Prostate gland (tissue), 2 donors: ENCODE measurements at regions not wholly inside any gene's neighbourhood (a gene's known extent, or its start where the extent isn't known, plus 50 kb on each side); places are given as distances from the start of the nearest gene placed in this dataset.

Experiments
- DNase-seq: peaks from one replicate; pipeline ENCODE4 v3.0.0-alpha.2; 2019; ENCODE audit warnings: low spot score
- H3K27ac ChIP-seq, 2 donors: fragments of 200-600 bp; sonication (generic); 2 replicates each; pipeline ENCODE4 v1.5.1; 2017 to 2019
- H3K27me3 ChIP-seq: fragments of 200-600 bp; sonication (generic); replicated peaks from 2 replicates; pipeline ENCODE4 v1.5.1; 2019; ENCODE audit not compliant: insufficient read depth
- H3K36me3 ChIP-seq, 2 donors: fragments of 200-600 bp; sonication (generic); 1 replicate in 1 of 2; 2 replicates in 1 of 2; pipeline versions ENCODE4 v1.5.1 to v1.8.1; 2017 to 2019
- H3K4me1 ChIP-seq: fragments of 200-600 bp; sonication (generic); replicated peaks from 2 replicates; pipeline ENCODE4 v1.5.1; 2019
- H3K4me3 ChIP-seq, 2 donors: fragments of 200-600 bp; sonication (generic); 2 replicates each; pipeline ENCODE4 v1.5.1; 2017 to 2019
- H3K9me3 ChIP-seq: fragments of 200-600 bp; sonication (generic); 2 replicates; pipeline ENCODE4 v1.5.1; 2017
- POLR2A ChIP-seq: fragments of 450-650 bp; IDR thresholded peaks from one replicate; pipeline ENCODE4 v1.6.1; 2016; ENCODE audit warnings: antibody characterized with exemption, mild to moderate bottlenecking
- POLR2AphosphoS5 ChIP-seq: sonication (generic); formaldehyde crosslinking; IDR thresholded peaks from one replicate; pipeline ENCODE4 v1.6.1; 2017; ENCODE audit warnings: antibody characterized with exemption
- WGBS: methylation state at CpG from one replicate; pipeline ENCODE4 v1.1.5; 2018; 5-methylcytosine and 5-hydroxymethylcytosine counted together
- intact Hi-C: fragments of 100-400 bp; cut with DNase I; formaldehyde crosslinking; loops from one replicate; pipeline ENCODE4 v1.14.2; 2022
- TF ChIP-seq, protein P1 (sequence below), 4 experiments: fragments of 200-600 bp in 2 of 4; fragments of 450-650 bp in 2 of 4; sonication (generic) in 2 of 4; IDR thresholded peaks; 1 replicate in 3 of 4; 2 replicates in 1 of 4; pipeline ENCODE4 v1.5.1; 2016 to 2019; ENCODE audit warnings: antibody characterized with exemption in 4 of 4, mild to moderate bottlenecking in 2 of 4, moderate library complexity in 2 of 4

DNA sequence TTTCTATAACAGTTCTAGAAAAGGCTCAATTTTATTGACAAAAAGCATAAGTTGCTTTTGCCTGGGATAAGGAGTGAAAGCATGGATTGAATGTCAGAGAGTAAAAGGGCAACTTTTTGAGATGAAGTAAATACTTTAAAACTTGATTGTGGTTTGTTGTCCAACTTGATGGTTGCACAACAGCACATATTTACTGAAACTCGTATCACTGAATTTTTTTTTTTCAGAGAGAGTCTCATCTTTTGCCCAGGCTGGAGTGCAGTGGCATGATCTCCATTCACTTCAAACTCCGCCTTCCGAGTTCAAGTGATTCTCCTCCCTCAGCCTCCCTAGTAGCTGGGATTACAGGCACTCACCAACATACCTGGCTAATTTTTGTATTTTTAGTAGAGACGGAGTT lies 856.8 kb downstream of the SH3BGRL start:
- no peaks in the 10 kb centered on the region for H3K27me3 ChIP-seq
- no peak overlapping the region for H3K27ac ChIP-seq
- intact Hi-C loops = no loop called here
- no peaks in the 10 kb centered on the region for H3K4me1 ChIP-seq
- H3K9me3 ChIP-seq = no peaks in the 10 kb centered on the region
- no peaks in the 10 kb centered on the region for H3K36me3 ChIP-seq
- TF ChIP-seq POLR2A (no peak), POLR2AphosphoS5 (no peak)
- TF ChIP-seq, protein P1, sequence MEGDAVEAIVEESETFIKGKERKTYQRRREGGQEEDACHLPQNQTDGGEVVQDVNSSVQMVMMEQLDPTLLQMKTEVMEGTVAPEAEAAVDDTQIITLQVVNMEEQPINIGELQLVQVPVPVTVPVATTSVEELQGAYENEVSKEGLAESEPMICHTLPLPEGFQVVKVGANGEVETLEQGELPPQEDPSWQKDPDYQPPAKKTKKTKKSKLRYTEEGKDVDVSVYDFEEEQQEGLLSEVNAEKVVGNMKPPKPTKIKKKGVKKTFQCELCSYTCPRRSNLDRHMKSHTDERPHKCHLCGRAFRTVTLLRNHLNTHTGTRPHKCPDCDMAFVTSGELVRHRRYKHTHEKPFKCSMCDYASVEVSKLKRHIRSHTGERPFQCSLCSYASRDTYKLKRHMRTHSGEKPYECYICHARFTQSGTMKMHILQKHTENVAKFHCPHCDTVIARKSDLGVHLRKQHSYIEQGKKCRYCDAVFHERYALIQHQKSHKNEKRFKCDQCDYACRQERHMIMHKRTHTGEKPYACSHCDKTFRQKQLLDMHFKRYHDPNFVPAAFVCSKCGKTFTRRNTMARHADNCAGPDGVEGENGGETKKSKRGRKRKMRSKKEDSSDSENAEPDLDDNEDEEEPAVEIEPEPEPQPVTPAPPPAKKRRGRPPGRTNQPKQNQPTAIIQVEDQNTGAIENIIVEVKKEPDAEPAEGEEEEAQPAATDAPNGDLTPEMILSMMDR (IDR thresholded peaks at IDR 0.05) = no peak
- no peak overlapping the region for H3K4me3 ChIP-seq
- DNase-seq = no peak
- 84% methylated on average over 4 of the region's 4 CpGs for WGBS

- TF ChIP-seq POLR2A = no peak
- intact Hi-C loops = no loop called here
- 53% methylated on average over 1 of the region's 1 CpG for WGBS
- H3K27me3 ChIP-seq = no peaks in the 10 kb centered on the region
- no peak for DNase-seq
- H3K27ac ChIP-seq = no peak overlapping the region
- no peaks in the 10 kb centered on the region for H3K36me3 ChIP-seq
- H3K9me3 ChIP-seq = no peaks in the 10 kb centered on the region
- H3K4me3 ChIP-seq = no peak overlapping the region
- no peaks in the 10 kb centered on the region for H3K4me1 ChIP-seq
Measured at GRCh38 chrX:82070948-82071347, 869.0 kb downstream of the SH3BGRL start.

DNA sequence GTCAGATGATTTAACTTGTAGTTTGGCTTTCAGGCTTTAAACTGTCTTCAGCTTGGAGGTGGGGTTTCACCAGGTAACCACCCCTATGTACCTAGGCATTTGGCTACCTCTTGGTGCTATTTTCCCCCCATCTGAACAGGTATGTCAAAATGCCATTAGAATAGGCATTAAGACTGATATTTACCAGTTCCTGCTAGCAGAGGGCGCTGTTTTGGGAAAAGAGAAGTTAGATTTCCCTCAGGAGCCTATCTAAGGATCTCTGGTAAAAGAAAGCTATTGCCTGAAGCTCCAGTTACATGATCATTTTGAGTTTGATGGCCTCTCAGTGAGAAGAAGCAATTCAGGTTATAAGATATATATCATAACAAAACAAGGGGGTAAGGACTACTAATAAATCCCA lies 879.1 kb downstream of the SH3BGRL start:
- Histone ChIP-seq H3K36me3 (no peaks in the 10 kb centered on the region), H3K4me3 (no peak overlapping the region), H3K9me3 (no peaks in the 10 kb centered on the region), H3K4me1 (no peaks in the 10 kb centered on the region), H3K27ac (no peak overlapping the region), H3K27me3 (no peaks in the 10 kb centered on the region)
- DNase-seq = no peak
- WGBS = 17% methylated on average over 1 of the region's 1 CpG
- intact Hi-C loops = no loop called here
- TF ChIP-seq POLR2AphosphoS5 = no peak
- TF ChIP-seq POLR2A = no peak

DNA sequence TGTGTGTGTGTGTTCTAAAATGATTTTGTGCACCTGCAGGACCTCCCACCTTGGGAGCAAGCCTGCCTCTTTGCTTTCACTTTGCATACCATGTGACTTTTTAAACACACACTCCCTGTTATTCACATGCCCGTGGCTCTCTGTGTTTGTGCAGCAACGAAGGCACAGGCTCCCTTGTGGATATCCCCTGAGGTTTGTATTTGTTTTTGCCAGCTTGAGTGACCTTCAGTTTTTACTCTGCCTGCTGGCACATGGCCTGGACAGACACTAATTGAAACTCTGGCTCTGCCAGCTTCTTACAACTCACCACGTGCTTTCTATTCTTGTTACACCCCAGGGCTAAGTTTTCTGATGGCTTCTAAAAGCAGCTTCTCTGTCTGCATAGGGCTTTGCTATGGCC lies 885.8 kb downstream of the SH3BGRL start:
- 13% methylated on average over 3 of the region's 3 CpGs for WGBS
- Histone ChIP-seq H3K9me3 (no peaks in the 10 kb centered on the region), H3K36me3 (no peaks in the 10 kb centered on the region), H3K4me1 (no peaks in the 10 kb centered on the region), H3K27ac (no peak overlapping the region), H3K27me3 (no peaks in the 10 kb centered on the region), H3K4me3 (no peak overlapping the region)
- intact Hi-C loops = no loop called here
- no peak for DNase-seq
- TF ChIP-seq, protein P1 (IDR thresholded peaks at IDR 0.05) = no peak
- TF ChIP-seq POLR2A (no peak), POLR2AphosphoS5 (no peak)

DNA sequence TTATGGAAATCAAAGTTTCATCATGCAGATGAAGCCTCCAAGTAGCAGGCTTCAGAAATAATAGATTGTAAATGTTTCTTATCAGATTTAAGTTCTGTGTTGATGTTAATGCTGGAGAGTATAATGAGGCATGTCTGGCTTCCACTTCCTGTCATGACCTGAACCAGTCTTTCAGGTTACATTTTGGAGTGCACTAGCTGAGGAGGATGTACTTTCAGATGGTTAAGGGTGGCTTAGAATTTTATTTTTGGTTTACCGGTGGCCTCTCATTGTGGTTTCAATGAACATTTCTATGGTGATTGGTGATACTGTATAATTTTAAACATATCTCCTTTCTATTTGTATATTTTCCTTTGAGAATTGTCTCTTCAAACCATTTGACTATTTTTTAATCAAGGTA lies 890.4 kb downstream of the SH3BGRL start:
- H3K4me1 ChIP-seq = no peaks in the 10 kb centered on the region
- intact Hi-C loops = no loop called here
- TF ChIP-seq, protein P1 (IDR thresholded peaks at IDR 0.05) = no peak
- no peaks in the 10 kb centered on the region for H3K36me3 ChIP-seq
- H3K27me3 ChIP-seq = no peaks in the 10 kb centered on the region
- no peak overlapping the region for H3K27ac ChIP-seq
- no peaks in the 10 kb centered on the region for H3K9me3 ChIP-seq
- no peak for DNase-seq
- 86% methylated on average over 1 of the region's 1 CpG for WGBS
- H3K4me3 ChIP-seq = no peak overlapping the region

DNA sequence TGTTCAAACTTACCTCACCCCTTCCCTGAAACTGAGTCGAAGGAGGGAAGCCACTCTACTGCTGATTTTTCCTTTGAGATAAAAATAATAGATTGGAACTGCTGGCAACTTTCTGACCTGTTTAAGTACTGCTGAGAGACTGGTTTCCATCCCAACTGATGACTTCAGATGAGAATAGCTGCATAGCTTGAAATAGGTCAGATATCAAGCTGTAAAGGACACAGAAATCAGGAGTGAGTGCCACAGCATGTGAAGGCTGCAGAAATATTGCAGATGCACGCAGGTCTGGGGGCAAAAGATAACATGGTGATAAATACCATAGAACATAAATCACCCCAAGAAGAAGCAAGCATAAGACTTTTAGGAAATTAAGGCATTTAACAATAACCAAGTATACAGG lies 923.2 kb downstream of the SH3BGRL start:
- H3K9me3 ChIP-seq = no peaks in the 10 kb centered on the region
- H3K36me3 ChIP-seq = no peaks in the 10 kb centered on the region
- intact Hi-C loops = no loop called here
- no peaks in the 10 kb centered on the region for H3K27me3 ChIP-seq
- DNase-seq = no peak
- TF ChIP-seq, protein P1 (IDR thresholded peaks at IDR 0.05) = no peak
- TF ChIP-seq POLR2AphosphoS5 (no peak), POLR2A (no peak)
- H3K4me1 ChIP-seq = no peaks in the 10 kb centered on the region
- 53% methylated on average over 2 of the region's 2 CpGs for WGBS
- no peak overlapping the region for H3K4me3 ChIP-seq
- no peak overlapping the region for H3K27ac ChIP-seq
